SJCRH30 (cell line): ENCODE measurements at regions not wholly inside any gene's neighbourhood (a gene's known extent, or its start where the extent isn't known, plus 50 kb on each side); places are given as distances from the start of the nearest gene placed in this dataset.
"Not testable (repeated sequence)": the region's sequence is repeated elsewhere in the genome, so short reads cannot be mapped to it uniquely, and the experiment has no call there.

Source experiments
- DNase-seq, 2 experiments: peaks; one replicate each; pipeline ENCODE4 v3.0.0-alpha.2; 2015 to 2020
- H3K27ac ChIP-seq: fragments of 250-450 bp; sonication (Bioruptor Pico); 2 replicates; pipeline ENCODE4 v1.5.1; 2020; ENCODE audit warnings: mild to moderate bottlenecking, moderate library complexity
- H3K27me3 ChIP-seq: fragments of 250-450 bp; sonication (Bioruptor Pico); 2 replicates; pipeline ENCODE4 v1.5.1; 2020; ENCODE audit warnings: mild to moderate bottlenecking, moderate library complexity
- H3K36me3 ChIP-seq: fragments of 250-450 bp; sonication (Bioruptor Pico); 2 replicates; pipeline ENCODE4 v1.5.1; 2020; ENCODE audit warnings: mild to moderate bottlenecking, moderate library complexity
- H3K4me1 ChIP-seq: fragments of 250-450 bp; sonication (Bioruptor Pico); 2 replicates; pipeline ENCODE4 v1.5.1; 2020; ENCODE audit warnings: mild to moderate bottlenecking, moderate library complexity
- H3K4me3 ChIP-seq: fragments of 250-450 bp; sonication (Bioruptor Pico); 2 replicates; pipeline ENCODE4 v1.5.1; 2020; ENCODE audit warnings: mild to moderate bottlenecking, moderate library complexity
- H3K9me3 ChIP-seq: fragments of 250-450 bp; sonication (Bioruptor Pico); replicated peaks from 2 replicates; pipeline ENCODE4 v1.5.1; 2020; ENCODE audit warnings: mild to moderate bottlenecking, moderate library complexity

GRCh38 chr18:14963246-14963645 is 215.3 kb downstream of the ANKRD30B start:
- Histone ChIP-seq H3K27me3 (no peaks in the 10 kb centered on the region), H3K36me3 (no peaks in the 10 kb centered on the region), H3K4me3 (no peak overlapping the region), H3K9me3 (no peaks in the 10 kb centered on the region), H3K4me1 (no peaks in the 10 kb centered on the region), H3K27ac (no peak overlapping the region)
- no peak for DNase-seq

GRCh38 chr18:14964002-14964401 is 216.0 kb downstream of the ANKRD30B start:
- no peaks in the 10 kb centered on the region for H3K36me3 ChIP-seq
- DNase-seq, result no peak
- no peak overlapping the region for H3K27ac ChIP-seq
- no peaks in the 10 kb centered on the region for H3K27me3 ChIP-seq
- H3K9me3 ChIP-seq, result no peaks in the 10 kb centered on the region
- no peaks in the 10 kb centered on the region for H3K4me1 ChIP-seq
- no peak overlapping the region for H3K4me3 ChIP-seq

- Histone ChIP-seq H3K4me1 (no peaks in the 10 kb centered on the region), H3K4me3 (no peak overlapping the region), H3K27ac (no peak overlapping the region), H3K9me3 (no peaks in the 10 kb centered on the region), H3K36me3 (no peaks in the 10 kb centered on the region), H3K27me3 (no peaks in the 10 kb centered on the region)
- DNase-seq, result no peak
Measured at GRCh38 chr18:14964406-14964805, 216.4 kb downstream of the ANKRD30B start.

GRCh38 chr18:14964976-14965375 is 217.0 kb downstream of the ANKRD30B start:
- not testable (repeated sequence) for H3K27me3 ChIP-seq, H3K4me1 ChIP-seq, DNase-seq, H3K4me3 ChIP-seq, H3K27ac ChIP-seq, H3K36me3 ChIP-seq, H3K9me3 ChIP-seq

GRCh38 chr18:14965553-14965952 is 217.6 kb downstream of the ANKRD30B start:
- no peaks in the 10 kb centered on the region for H3K4me1 ChIP-seq
- no peak for DNase-seq
- no peak overlapping the region for H3K27ac ChIP-seq
- no peaks in the 10 kb centered on the region for H3K27me3 ChIP-seq
- no peaks in the 10 kb centered on the region for H3K9me3 ChIP-seq
- H3K4me3 ChIP-seq, result no peak overlapping the region
- no peaks in the 10 kb centered on the region for H3K36me3 ChIP-seq

GRCh38 chr18:14967246-14967645 is 219.3 kb downstream of the ANKRD30B start:
- not testable (repeated sequence) for H3K4me3 ChIP-seq, H3K4me1 ChIP-seq, H3K36me3 ChIP-seq, DNase-seq, H3K27ac ChIP-seq, H3K27me3 ChIP-seq, H3K9me3 ChIP-seq

- Histone ChIP-seq H3K36me3 (no peaks in the 10 kb centered on the region), H3K4me1 (no peaks in the 10 kb centered on the region), H3K4me3 (no peak overlapping the region), H3K27me3 (no peaks in the 10 kb centered on the region), H3K9me3 (no peaks in the 10 kb centered on the region), H3K27ac (no peak overlapping the region)
- no peak for DNase-seq
Measured at GRCh38 chr18:14969500-14969899, 221.5 kb downstream of the ANKRD30B start.

- Histone ChIP-seq H3K27me3 (no peaks in the 10 kb centered on the region), H3K9me3 (no peaks in the 10 kb centered on the region), H3K4me1 (no peaks in the 10 kb centered on the region), H3K27ac (no peak overlapping the region), H3K36me3 (no peaks in the 10 kb centered on the region), H3K4me3 (no peak overlapping the region)
- DNase-seq, result no peak
Measured at GRCh38 chr18:14970027-14970426, 222.1 kb downstream of the ANKRD30B start.

- Histone ChIP-seq H3K27ac (no peak overlapping the region), H3K4me1 (no peaks in the 10 kb centered on the region), H3K9me3 (no peaks in the 10 kb centered on the region), H3K27me3 (no peaks in the 10 kb centered on the region), H3K36me3 (no peaks in the 10 kb centered on the region), H3K4me3 (no peak overlapping the region)
- DNase-seq, result peak; percentile 10 to 26
Measured at GRCh38 chr18:14971461-14972185, 223.7 kb downstream of the ANKRD30B start.

GRCh38 chr18:14973421-14973820 is 225.4 kb downstream of the ANKRD30B start:
- H3K4me3 ChIP-seq, H3K27ac ChIP-seq, DNase-seq, H3K27me3 ChIP-seq, H3K9me3 ChIP-seq, H3K36me3 ChIP-seq, H3K4me1 ChIP-seq: not testable (repeated sequence)

- Histone ChIP-seq H3K36me3 (no peaks in the 10 kb centered on the region), H3K4me3 (no peak overlapping the region), H3K27me3 (no peaks in the 10 kb centered on the region), H3K9me3 (no peaks in the 10 kb centered on the region), H3K4me1 (no peaks in the 10 kb centered on the region), H3K27ac (no peak overlapping the region)
- DNase-seq, result no peak
Measured at GRCh38 chr18:14974088-14974487, 226.1 kb downstream of the ANKRD30B start.

GRCh38 chr18:14974576-14974975 is 226.6 kb downstream of the ANKRD30B start:
- no peaks in the 10 kb centered on the region for H3K9me3 ChIP-seq
- no peak overlapping the region for H3K4me3 ChIP-seq
- no peaks in the 10 kb centered on the region for H3K27me3 ChIP-seq
- DNase-seq, result no peak
- no peaks in the 10 kb centered on the region for H3K36me3 ChIP-seq
- H3K4me1 ChIP-seq, result no peaks in the 10 kb centered on the region
- H3K27ac ChIP-seq, result no peak overlapping the region

GRCh38 chr18:14975431-14975830 is 227.5 kb downstream of the ANKRD30B start:
- Histone ChIP-seq H3K27ac (no peak overlapping the region), H3K4me1 (no peaks in the 10 kb centered on the region)
- no peak for DNase-seq

GRCh38 chr18:14976736-14977430 is 228.9 kb downstream of the ANKRD30B start:
- Histone ChIP-seq H3K36me3 (no peaks in the 10 kb centered on the region), H3K9me3 (no peaks in the 10 kb centered on the region), H3K27ac (no peak overlapping the region), H3K27me3 (no peaks in the 10 kb centered on the region), H3K4me1 (no peaks in the 10 kb centered on the region), H3K4me3 (no peak overlapping the region)
- no peak for DNase-seq

More at GRCh38 chr18:14975431-14975830, 227.5 kb downstream of the ANKRD30B start:
- no peak overlapping the region for H3K4me3 ChIP-seq
- H3K36me3 ChIP-seq, result no peaks in the 10 kb centered on the region
- no peaks in the 10 kb centered on the region for H3K27me3 ChIP-seq
- no peaks in the 10 kb centered on the region for H3K9me3 ChIP-seq

GRCh38 chr18:14978191-14978590 is 230.2 kb downstream of the ANKRD30B start:
- Histone ChIP-seq H3K9me3 (no peaks in the 10 kb centered on the region), H3K4me3 (no peak overlapping the region), H3K36me3 (no peaks in the 10 kb centered on the region), H3K27ac (no peak overlapping the region), H3K27me3 (no peaks in the 10 kb centered on the region), H3K4me1 (no peaks in the 10 kb centered on the region)
- no peak for DNase-seq
